ENCODE measurements at regions not wholly inside any gene's neighbourhood (a gene's known extent, or its start where the extent isn't known, plus 50 kb on each side); places are given as distances from the start of the nearest gene placed in this dataset.

DNA sequence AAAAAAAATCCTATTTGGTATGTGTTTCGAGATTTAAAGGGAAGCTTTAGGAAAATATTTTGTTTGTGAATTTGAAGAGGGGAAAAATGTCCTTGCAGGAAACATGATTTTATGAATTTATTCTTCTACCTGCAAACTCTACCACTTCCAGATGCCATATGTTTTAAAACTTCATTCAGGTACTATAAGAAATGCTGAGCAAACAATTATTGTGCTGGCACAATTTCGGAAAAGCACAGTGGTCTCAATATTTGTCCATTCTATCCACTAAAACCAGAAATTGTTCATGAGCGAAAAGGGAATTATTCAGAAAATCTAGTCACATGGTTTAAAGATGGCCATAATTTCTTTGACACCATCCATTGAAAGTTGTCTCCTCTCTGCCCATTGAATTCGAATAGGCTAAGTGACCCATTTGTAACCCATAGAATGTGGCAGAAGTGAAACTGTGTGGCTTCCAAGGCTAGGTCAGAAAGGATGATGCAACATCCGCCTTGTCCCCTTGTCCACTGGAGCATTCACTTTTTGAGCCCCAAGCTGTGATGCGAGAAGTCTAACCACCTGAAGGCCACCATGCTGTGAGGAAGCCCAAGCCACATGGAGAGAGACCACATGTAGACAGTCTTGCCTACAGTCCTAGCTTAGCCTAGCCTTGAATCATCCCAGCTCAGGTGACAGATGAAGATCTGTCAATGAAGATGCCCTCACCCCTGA, 189.8 kb upstream of the PRKCQ start:
- Histone ChIP-seq H4K20me1 (replicated peaks; ENCODE audit: insufficient read depth) (no peaks in the 10 kb centered on the region), H3K27me3 (ENCODE audit: insufficient read depth) (no peaks in the 10 kb centered on the region), H3K27ac (ENCODE audit: low read depth) (no peak overlapping the region), H3K4me2 (no peak overlapping the region), H3K9me2 (ENCODE audit: insufficient read depth) (peaks cover 5% of the 10 kb centered on the region; the same call in 1 of the 2 replicates), H2AFZ (peak overlapping the region; percentile 34), H3K4me3 (no peak overlapping the region), H3K79me2 (replicated peaks; ENCODE audit: insufficient read depth) (no peaks in the 10 kb centered on the region), H3K36me3 (ENCODE audit: insufficient read depth) (no peaks in the 10 kb centered on the region), H3F3A (replicated peaks; ENCODE audit: low read depth) (no peaks in the 10 kb centered on the region), H3K4me1 (ENCODE audit: insufficient read depth) (no peaks in the 10 kb centered on the region)
- Mint-ChIP-seq H3K9me3 (0 out of 3 replicates have a peak, but pooled peaks cover 4% of the 10 kb centered on the region), H3K36me3 (ENCODE audit: low read depth) (peaks cover 5% of the 10 kb centered on the region; the same call in 1 of the 3 replicates), H3K4me1 (peaks cover 8% of the 10 kb centered on the region), H3K27ac (no peak overlapping the region), H3K27me3 (ENCODE audit: insufficient read depth, low read depth, poor library complexity) (no peaks in the 10 kb centered on the region), H3K4me3 (no peak overlapping the region)
- TF ChIP-seq, protein P1, sequence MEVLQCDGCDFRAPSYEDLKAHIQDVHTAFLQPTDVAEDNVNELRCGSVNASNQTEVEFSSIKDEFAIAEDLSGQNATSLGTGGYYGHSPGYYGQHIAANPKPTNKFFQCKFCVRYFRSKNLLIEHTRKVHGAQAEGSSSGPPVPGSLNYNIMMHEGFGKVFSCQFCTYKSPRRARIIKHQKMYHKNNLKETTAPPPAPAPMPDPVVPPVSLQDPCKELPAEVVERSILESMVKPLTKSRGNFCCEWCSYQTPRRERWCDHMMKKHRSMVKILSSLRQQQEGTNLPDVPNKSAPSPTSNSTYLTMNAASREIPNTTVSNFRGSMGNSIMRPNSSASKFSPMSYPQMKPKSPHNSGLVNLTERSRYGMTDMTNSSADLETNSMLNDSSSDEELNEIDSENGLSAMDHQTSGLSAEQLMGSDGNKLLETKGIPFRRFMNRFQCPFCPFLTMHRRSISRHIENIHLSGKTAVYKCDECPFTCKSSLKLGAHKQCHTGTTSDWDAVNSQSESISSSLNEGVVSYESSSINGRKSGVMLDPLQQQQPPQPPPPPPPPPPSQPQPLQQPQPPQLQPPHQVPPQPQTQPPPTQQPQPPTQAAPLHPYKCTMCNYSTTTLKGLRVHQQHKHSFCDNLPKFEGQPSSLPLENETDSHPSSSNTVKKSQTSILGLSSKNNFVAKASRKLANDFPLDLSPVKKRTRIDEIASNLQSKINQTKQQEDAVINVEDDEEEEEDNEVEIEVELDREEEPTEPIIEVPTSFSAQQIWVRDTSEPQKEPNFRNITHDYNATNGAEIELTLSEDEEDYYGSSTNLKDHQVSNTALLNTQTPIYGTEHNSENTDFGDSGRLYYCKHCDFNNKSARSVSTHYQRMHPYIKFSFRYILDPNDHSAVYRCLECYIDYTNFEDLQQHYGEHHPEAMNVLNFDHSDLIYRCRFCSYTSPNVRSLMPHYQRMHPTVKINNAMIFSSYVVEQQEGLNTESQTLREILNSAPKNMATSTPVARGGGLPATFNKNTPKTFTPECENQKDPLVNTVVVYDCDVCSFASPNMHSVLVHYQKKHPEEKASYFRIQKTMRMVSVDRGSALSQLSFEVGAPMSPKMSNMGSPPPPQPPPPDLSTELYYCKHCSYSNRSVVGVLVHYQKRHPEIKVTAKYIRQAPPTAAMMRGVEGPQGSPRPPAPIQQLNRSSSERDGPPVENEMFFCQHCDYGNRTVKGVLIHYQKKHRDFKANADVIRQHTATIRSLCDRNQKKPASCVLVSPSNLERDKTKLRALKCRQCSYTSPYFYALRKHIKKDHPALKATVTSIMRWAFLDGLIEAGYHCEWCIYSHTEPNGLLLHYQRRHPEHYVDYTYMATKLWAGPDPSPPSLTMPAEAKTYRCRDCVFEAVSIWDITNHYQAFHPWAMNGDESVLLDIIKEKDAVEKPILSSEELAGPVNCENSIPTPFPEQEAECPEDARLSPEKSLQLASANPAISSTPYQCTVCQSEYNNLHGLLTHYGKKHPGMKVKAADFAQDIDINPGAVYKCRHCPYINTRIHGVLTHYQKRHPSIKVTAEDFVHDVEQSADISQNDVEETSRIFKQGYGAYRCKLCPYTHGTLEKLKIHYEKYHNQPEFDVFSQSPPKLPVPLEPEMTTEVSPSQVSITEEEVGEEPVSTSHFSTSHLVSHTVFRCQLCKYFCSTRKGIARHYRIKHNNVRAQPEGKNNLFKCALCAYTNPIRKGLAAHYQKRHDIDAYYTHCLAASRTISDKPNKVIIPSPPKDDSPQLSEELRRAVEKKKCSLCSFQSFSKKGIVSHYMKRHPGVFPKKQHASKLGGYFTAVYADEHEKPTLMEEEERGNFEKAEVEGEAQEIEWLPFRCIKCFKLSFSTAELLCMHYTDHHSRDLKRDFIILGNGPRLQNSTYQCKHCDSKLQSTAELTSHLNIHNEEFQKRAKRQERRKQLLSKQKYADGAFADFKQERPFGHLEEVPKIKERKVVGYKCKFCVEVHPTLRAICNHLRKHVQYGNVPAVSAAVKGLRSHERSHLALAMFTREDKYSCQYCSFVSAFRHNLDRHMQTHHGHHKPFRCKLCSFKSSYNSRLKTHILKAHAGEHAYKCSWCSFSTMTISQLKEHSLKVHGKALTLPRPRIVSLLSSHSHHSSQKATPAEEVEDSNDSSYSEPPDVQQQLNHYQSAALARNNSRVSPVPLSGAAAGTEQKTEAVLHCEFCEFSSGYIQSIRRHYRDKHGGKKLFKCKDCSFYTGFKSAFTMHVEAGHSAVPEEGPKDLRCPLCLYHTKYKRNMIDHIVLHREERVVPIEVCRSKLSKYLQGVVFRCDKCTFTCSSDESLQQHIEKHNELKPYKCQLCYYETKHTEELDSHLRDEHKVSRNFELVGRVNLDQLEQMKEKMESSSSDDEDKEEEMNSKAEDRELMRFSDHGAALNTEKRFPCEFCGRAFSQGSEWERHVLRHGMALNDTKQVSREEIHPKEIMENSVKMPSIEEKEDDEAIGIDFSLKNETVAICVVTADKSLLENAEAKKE (CRISPR knock-in tag; IDR thresholded peaks at IDR 0.05), result no peak
- no peak for TF ChIP-seq EZH2 (IDR thresholded peaks at IDR 0.05; ENCODE audit: low read depth, unreplicated experiment)
- no peak for TF ChIP-seq CREB1 (CRISPR knock-in tag; IDR thresholded peaks at IDR 0.05; ENCODE audit: low read depth)
- no peak for TF ChIP-seq POLR2AphosphoS5 (IDR thresholded peaks at IDR 0.05; ENCODE audit: low read depth)
- TF ChIP-seq, protein P2, sequence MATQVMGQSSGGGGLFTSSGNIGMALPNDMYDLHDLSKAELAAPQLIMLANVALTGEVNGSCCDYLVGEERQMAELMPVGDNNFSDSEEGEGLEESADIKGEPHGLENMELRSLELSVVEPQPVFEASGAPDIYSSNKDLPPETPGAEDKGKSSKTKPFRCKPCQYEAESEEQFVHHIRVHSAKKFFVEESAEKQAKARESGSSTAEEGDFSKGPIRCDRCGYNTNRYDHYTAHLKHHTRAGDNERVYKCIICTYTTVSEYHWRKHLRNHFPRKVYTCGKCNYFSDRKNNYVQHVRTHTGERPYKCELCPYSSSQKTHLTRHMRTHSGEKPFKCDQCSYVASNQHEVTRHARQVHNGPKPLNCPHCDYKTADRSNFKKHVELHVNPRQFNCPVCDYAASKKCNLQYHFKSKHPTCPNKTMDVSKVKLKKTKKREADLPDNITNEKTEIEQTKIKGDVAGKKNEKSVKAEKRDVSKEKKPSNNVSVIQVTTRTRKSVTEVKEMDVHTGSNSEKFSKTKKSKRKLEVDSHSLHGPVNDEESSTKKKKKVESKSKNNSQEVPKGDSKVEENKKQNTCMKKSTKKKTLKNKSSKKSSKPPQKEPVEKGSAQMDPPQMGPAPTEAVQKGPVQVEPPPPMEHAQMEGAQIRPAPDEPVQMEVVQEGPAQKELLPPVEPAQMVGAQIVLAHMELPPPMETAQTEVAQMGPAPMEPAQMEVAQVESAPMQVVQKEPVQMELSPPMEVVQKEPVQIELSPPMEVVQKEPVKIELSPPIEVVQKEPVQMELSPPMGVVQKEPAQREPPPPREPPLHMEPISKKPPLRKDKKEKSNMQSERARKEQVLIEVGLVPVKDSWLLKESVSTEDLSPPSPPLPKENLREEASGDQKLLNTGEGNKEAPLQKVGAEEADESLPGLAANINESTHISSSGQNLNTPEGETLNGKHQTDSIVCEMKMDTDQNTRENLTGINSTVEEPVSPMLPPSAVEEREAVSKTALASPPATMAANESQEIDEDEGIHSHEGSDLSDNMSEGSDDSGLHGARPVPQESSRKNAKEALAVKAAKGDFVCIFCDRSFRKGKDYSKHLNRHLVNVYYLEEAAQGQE (IDR thresholded peaks at IDR 0.05; ENCODE audit: unreplicated experiment), result no peak
- TF ChIP-seq, protein P3, sequence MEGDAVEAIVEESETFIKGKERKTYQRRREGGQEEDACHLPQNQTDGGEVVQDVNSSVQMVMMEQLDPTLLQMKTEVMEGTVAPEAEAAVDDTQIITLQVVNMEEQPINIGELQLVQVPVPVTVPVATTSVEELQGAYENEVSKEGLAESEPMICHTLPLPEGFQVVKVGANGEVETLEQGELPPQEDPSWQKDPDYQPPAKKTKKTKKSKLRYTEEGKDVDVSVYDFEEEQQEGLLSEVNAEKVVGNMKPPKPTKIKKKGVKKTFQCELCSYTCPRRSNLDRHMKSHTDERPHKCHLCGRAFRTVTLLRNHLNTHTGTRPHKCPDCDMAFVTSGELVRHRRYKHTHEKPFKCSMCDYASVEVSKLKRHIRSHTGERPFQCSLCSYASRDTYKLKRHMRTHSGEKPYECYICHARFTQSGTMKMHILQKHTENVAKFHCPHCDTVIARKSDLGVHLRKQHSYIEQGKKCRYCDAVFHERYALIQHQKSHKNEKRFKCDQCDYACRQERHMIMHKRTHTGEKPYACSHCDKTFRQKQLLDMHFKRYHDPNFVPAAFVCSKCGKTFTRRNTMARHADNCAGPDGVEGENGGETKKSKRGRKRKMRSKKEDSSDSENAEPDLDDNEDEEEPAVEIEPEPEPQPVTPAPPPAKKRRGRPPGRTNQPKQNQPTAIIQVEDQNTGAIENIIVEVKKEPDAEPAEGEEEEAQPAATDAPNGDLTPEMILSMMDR (conservative IDR thresholded peaks at IDR 0.05; ENCODE audit: low read depth in 2 of 2), result no peak
- no peak for TF ChIP-seq JUNB (IDR thresholded peaks at IDR 0.05; ENCODE audit: unreplicated experiment)
- no peak for TF ChIP-seq STAT1 (IDR thresholded peaks at IDR 0.05; ENCODE audit: unreplicated experiment)
- no peak for TF ChIP-seq EZH2phosphoT487 (IDR thresholded peaks at IDR 0.05; ENCODE audit: unreplicated experiment)
- TF ChIP-seq ZNF114 (CRISPR knock-in tag; IDR thresholded peaks at IDR 0.05), result no peak
- TF ChIP-seq, protein P4, sequence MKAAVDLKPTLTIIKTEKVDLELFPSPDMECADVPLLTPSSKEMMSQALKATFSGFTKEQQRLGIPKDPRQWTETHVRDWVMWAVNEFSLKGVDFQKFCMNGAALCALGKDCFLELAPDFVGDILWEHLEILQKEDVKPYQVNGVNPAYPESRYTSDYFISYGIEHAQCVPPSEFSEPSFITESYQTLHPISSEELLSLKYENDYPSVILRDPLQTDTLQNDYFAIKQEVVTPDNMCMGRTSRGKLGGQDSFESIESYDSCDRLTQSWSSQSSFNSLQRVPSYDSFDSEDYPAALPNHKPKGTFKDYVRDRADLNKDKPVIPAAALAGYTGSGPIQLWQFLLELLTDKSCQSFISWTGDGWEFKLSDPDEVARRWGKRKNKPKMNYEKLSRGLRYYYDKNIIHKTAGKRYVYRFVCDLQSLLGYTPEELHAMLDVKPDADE (IDR thresholded peaks at IDR 0.05), result no peak
- no peak for TF ChIP-seq NANOG (IDR thresholded peaks at IDR 0.05; ENCODE audit: borderline replicate concordance)
- no peak for TF ChIP-seq ZNF331 (CRISPR knock-in tag; IDR thresholded peaks at IDR 0.05; ENCODE audit: low read depth)
- ATAC-seq (no peak), DNase-seq (ENCODE audit: low spot score) (no peak)
